Stimulated activated CD4-positive, alpha-beta T cell treated with anti-CD3 and anti-CD28 coated beads, Interleukin-1b, Interleukin-23, amount 100 ng/mL, for 4 hours (primary cell): ENCODE measurements at regions not wholly inside any gene's neighbourhood (a gene's known extent, or its start where the extent isn't known, plus 50 kb on each side); places are given as distances from the start of the nearest gene placed in this dataset.
"Not testable (repeated sequence)": the region's sequence is repeated elsewhere in the genome, so short reads cannot be mapped to it uniquely, and the experiment has no call there.

ENCODE experiments used
- DNase-seq, 2 donors: peaks; one replicate each; pipeline ENCODE4 v3.0.0-alpha.2; 2020; ENCODE audit warnings: low read depth in 2 of 2

DNA sequence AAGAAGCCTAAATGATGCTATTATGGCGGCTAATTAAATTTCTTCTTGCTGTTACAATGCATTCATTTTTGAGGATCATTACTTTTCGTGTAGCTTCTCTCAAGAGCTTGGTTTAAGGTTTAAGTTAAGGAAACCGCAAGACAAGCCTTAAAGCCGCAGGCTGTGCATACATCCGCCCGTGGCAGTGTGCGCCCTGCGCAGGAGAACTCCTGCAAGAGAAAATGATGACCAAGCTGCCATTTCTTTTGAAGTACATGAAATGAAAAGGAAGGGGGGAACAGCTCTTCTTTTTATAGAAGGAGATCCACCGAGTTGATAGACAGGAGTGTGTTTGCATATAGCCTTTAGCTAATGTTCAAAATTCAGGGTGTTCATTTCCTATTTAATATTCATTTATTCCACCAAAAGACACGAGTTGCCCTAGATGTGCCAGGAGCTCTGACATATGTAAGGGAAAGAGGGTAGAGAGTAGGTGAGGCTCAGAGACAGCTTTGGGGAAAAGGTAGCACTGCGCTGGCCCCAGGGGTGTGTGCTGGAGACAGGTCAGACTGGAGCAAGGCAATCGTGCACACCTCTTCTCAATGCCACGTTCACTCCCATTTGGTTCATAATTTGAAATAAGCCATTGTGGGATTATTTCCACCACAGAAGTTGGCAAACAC is 112.1 kb upstream of the LDB2 start:
- no peak for DNase-seq

DNA sequence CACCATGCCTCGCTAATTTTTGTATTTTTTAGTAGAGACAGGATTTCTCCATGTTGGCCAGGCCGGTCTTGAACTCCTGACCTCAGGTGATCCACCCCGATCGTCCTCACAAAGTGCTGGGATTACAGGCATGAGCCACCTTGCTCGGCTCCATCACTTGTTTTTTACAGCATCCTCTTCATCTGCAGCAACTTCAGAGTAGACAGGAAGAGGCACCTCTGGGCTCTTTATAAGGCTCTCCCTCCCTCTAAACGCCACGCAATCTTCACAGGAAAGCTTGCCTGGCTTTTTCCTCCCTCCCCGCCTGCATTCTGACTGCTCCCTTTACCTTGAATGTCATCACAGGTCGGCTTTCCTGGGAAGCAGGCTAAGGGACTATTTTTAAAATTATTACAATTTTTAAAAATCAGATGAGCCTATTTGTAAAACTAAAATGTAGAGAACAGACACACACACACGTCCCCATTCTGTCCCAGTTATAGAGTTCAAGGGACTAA is 111.5 kb upstream of the LDB2 start:
- no peak for DNase-seq

DNA sequence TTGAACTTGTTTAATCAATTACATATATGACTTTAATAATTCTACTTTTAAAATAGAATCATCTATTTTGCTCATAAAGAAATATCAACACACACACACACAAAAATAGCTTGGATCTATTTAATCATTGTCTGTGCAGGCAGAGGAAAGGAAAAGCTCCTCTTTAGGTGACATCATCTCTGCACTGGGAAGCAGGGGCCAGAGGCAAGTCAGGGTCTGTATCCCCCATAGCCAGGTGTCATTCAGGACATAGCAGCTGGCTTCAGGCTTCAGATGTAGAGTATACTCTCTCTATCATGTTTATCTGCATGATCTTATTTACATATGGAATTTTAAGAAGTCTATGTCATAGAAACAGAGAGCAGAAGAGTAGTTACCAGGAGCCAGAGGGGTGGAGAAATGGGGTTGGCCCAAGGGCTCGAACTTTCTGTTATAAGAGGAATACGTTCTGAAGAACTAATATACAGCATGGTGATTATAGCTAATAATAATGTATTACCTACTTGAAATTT is 110.4 kb upstream of the LDB2 start:
- DNase-seq = no peak

DNA sequence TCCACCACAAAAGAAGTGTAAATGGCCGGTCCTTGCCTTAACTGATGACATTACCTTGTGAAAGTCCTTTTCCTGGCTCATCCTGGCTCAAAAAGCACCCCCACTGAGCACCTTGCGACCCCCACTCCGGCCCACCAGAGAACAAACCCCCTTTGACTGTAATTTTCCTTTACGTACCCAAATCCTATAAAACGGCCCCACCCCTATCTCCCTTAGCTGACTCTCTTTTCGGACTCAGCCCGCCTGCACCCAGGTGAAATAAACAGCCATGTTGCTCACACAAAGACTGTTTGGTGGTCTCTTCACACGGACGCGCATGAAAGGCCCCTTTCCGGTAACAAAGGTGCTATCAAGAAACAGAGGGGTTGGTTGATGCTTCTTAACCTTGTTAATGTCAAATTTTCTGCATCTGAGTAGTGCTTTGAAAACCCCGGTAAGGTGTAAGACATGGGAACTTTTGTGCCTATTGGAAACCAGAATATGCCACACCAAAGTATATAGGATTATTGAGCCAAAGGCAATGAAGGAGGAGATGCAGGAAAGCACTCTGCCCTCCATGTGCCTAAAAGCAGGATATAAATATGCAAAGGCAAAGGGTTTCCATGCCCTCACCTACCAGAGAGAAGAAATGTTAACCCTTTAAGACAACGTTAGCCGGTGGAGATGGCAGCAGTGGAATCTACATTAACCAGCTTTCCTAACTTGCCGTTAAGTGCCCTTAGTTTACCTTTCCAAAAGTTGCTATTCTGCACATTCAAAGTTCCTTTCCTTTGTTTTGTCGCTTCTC is 105.4 kb upstream of the LDB2 start:
- not testable (repeated sequence) for DNase-seq

DNA sequence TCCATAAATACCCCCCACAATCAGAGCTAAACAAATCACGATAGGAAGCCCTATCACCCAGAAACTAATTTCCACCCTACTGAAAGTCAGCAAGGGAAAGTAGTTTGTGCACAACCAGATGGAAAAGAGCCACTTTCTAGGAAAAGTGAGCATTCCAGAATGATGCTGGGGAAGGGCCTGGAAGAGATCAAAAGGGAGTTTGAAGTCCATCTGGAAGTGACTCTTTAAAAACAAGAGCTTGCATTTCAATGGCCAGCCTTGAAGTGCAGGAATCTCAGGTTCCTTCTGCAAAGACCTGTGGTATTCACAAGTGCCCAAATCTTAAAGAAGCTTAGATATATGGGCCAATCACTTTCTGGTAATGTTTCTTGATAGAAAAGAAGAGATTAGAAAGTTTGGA is 97.0 kb upstream of the LDB2 start:
- no peak for DNase-seq

DNA sequence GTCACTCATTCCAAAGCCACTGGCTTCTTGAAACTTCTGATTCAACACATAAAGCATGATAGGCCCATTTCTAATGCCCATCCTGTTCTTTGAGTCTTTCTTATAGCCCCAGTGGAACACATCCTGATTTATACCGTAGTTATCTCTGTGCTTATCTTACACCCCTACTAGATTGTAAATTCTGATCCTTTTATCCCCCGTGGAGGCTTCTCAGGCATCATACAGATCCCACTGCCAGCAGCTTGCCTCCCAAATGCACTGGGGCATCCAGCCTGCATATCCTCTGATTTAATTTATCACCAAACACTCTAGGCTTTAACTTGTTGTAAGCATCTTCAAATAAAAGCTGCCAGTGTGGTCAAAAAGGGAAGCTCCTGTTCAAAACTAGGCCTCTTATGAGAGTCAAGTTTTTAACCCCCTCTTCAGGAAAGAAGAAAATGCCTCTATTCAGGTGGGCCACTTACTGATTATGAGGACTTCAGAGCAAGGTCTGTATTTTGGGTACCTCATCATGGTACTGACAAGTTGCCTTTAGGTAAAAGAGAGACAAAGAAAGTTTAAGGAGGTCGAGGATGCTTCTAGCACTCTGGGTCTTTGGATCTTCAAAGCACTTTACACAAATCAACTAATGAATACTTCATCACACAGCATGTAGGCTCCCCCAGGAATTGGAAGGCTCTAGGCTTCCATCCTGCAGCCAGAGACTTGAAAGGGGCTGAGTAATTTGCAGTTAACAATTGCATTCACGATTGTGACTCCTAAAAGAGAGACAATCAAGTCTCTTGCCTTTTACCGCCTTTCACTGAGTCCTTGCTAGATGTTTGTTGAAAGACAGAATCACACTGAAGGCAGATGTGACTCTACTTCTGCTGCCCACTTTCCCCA is 95.8 kb upstream of the LDB2 start:
- no peak for DNase-seq

DNA sequence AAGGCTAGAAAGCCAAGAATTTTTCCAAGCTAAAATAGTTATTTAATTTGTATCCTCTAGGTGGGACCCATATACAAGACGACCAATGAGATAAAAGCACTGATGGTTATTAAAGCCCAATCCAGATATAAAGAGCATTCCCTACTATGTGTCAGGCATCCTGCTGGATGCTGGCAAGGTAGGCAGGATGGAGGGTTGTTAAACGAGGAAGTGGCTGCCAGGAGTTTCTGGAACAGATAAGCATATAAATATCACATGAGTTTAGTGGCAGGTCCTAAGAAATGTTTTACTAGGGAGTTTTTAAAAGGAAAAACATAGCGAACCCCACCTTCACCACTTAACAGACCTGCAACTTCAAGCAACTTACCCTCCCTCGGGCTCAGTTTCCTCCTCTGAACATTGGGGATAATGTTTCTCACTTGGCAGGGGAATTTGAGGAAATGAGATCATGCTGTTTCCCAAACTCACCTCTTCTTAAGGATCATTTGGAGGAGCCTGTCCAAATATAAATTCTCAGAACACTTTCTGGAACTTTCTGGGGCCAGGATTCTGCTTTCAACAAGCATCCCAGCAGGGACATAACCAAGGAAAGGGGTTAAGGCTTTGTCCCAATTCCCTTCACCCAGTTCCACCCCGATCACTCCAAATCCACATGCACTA is 94.3 kb upstream of the LDB2 start:
- no peak for DNase-seq

DNA sequence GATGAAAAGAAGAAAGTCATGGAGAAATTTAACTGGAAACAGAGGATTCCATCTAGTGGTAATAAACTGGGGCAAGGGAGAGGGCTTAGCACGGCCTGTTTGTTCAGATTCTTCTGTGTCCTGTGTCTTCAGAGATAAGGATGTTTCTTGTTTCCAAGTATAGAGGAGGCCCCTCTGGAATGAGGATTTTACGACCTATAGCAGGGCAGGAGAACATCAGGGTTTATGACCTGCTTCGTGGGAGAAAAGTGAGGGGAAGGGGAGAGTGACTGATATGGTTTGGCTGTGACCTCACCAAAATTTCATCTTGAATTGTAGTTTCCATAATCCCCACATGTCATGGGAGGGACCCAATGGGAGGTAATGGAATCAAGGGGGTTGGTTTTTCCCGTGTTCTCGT is 93.0 kb upstream of the LDB2 start:
- no peak for DNase-seq

DNA sequence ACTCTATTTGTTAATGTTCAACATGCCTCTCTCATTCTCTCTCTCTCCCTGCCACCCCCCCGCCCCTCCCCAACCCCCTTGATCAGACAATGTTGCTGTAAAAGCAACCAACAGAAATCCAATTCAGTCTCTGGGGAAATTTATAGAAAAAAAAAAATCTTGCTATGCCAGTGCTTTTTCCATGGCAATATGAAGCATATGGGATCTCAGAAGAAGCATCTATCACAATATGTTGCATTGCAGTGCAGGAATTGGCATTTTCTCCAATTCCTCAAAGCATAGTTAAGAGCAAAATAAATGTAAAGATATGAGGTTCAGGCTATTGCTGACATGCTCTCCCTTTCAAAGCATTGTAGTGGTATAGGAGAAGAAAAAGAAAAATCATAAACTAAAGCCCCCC is 90.9 kb upstream of the LDB2 start:
- no peak for DNase-seq

DNA sequence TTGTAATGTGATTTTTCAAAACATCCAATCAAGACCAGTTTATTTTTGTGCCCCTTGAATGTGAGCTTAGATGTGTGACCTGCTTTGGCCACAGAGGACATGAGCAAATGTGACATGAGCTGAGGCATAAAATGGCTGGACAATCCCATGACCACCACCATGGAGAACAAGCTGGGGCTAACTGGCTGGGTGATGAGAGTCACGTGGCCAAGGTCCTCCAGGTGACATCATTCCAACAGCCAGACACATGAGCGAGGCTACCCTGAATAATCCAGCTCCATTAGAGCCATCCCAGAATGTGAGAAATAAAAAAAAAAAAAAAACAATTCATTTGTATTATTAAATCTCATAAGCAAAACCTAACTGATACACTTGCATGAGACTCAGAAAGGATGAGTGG is 90.4 kb upstream of the LDB2 start:
- DNase-seq = no peak

DNA sequence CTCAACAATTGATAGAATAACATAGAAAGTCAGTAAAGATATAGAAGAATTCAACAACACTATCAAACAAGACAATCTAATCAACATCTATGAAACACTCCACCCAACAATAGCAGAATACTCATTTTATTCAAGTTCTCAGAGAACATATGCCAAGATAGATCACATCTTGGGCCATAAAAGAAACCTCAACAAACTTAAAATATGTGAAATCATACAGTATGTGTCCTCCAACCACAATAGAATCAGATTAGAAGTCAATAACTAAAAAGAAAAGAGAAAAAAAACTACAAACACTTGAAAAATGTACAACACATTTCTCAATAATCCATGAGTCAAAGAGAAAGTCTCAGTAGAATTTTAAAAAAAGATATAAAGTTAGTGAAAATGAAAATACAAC is 78.6 kb upstream of the LDB2 start:
- DNase-seq = no peak

DNA sequence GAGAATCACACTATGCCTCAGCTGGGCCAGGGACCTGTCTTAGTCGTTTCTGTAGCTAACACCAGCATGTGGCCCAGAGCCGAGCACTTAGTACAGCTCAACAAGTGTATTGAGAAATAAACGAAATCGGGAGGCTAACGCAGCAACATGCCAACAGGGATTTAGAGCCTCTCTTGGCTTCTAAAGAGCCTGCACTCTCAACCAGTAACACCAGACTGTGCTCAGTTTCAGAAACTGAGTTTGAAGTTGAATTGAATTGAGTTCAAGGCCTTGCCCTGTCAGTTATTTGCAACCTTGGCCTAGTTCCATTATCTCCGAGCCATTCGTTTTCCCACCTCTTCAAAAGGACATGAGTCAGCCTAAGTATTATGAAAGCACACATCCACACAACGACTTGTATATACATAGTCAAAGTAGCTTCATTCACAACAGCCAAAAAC is 71.3 kb upstream of the LDB2 start:
- DNase-seq = no peak

DNA sequence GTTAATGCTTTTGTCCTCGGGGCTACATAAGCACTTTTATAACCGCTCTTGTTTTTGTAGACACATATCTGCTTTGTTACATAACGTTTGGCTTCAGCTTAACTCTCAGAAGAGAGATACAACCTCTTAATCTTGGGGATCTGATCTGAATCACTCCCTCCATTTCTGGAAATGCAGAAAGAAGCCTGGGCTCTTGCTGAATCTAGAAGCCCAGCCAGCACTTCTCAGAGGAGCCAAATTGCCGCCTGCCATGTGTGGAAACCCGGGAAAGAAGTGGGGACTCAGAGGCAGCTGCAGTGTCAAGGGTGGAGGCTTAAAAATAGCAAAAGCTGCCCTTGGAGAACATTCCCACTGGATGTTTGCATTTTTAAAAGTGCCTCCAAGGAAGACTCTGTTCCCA is 69.3 kb upstream of the LDB2 start:
- DNase-seq = no peak

DNA sequence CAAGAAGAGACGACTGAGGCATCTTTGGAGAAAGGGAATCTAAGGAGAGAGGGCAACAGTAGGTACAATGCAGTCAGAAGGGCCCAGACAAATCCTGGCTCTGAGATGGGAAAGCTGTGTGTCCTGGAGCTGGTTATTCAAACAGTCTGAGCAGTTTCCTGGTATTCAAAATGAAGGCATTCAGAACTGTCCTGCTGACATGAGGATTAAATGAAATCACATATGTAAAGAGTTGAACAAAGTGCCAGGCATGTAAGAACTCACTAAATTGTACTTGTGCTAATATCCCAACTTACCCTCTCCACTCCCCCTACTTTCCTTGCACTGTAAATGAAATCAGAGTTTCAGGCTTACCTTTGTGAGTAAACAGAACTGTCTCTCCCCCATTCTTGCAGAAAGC is 60.9 kb upstream of the LDB2 start:
- DNase-seq = no peak

DNA sequence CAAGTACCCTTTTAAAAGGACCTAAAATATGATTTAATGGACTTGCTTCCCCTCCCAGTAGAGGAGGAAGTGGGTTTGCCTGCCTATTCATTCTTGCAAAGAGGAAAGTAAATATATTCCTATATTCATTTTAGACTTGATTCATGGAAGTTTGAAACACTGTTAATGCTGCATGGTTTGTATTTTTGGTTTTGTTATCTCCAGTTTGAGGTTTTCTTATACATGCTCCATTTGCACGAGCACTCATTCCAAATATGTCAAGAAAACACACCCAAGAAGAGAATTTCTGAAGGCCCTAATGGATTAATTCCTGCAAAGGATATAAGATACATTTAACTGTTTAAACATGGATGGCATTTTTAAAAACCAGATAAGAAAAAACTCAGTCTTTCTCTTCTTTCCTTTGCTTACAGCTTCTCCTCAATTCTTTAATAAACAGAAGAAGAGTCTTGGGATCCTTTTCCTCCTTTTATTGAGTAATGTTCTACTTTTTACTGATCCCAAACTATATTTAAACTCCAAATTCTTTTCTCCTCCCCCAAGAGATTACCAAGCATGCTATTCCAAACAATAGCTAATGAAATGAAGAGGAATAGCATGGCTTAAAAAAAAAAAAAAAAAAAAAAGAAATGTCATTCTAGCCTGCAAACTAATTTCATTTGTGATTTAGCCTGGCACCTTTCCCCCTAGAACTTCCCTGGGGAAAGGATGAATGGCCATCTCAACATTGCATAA is 54.6 kb upstream of the LDB2 start:
- DNase-seq = no peak

DNA sequence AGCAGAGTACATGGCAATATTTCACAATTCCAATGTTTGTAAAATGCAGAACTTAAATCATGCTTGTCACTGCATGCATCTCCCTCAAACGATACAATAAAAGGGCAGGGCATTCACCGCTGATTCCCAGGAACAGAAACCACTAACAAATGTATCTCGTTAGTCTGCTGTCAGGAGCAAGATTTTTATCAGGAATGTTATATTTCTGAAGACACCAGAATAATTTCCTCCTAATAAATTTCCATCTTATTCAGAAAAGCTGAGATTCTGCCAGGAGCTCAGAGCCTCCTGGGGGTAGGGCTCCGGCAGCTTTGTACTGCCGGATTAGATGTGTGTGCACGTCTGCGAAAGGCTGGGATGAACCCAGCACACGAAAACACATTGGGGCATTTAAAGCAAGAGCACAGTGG is 54.0 kb upstream of the LDB2 start:
- no peak for DNase-seq
